ENCODE measurements at regions not wholly inside any gene's neighbourhood (a gene's known extent, or its start where the extent isn't known, plus 50 kb on each side); places are given as distances from the start of the nearest gene placed in this dataset.

DNA sequence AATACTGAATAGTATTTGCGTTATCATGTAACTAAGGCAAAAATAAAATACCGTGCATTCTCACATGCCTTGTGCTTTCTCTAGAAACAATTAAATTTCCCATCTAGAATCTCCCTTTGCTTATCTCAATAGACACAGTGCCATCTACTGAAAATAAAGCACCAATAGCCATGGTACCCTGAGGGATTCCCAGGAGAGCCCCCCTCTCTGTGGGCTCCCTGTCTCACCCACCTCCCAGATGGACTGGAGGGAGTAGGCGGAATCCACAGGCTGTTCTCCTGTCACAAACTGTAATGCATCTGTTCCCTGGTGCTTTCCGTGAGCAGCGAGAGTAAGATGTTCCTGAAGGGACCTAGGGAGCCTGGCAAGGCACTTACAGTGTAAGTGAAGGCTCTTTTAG, 112.4 kb upstream of the UPP2 start:
- TF ChIP-seq EP300 (IDR thresholded peaks at IDR 0.05) (no peak), POLR2A (IDR thresholded peaks at IDR 0.05) (no peak), POLR2AphosphoS5 (IDR thresholded peaks at IDR 0.05) (no peak)
- TF ChIP-seq, protein P1, sequence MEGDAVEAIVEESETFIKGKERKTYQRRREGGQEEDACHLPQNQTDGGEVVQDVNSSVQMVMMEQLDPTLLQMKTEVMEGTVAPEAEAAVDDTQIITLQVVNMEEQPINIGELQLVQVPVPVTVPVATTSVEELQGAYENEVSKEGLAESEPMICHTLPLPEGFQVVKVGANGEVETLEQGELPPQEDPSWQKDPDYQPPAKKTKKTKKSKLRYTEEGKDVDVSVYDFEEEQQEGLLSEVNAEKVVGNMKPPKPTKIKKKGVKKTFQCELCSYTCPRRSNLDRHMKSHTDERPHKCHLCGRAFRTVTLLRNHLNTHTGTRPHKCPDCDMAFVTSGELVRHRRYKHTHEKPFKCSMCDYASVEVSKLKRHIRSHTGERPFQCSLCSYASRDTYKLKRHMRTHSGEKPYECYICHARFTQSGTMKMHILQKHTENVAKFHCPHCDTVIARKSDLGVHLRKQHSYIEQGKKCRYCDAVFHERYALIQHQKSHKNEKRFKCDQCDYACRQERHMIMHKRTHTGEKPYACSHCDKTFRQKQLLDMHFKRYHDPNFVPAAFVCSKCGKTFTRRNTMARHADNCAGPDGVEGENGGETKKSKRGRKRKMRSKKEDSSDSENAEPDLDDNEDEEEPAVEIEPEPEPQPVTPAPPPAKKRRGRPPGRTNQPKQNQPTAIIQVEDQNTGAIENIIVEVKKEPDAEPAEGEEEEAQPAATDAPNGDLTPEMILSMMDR (IDR thresholded peaks at IDR 0.05), result no peak
- WGBS, 2 donors, result 87 to 89% methylated on average over 5 of the region's 5 CpGs
- Histone ChIP-seq H3K4me1 (no peaks in the 10 kb centered on the region), H3K27me3 (no peaks in the 10 kb centered on the region), H3K27ac (no peak overlapping the region), H3K9me3 (no peaks in the 10 kb centered on the region), H3K36me3 (no peaks in the 10 kb centered on the region), H3K4me3 (no peak overlapping the region)
- ATAC-seq (ENCODE audit: low FRiP score in 2 of 2), result no peak
- DNase-seq, result no peak

DNA sequence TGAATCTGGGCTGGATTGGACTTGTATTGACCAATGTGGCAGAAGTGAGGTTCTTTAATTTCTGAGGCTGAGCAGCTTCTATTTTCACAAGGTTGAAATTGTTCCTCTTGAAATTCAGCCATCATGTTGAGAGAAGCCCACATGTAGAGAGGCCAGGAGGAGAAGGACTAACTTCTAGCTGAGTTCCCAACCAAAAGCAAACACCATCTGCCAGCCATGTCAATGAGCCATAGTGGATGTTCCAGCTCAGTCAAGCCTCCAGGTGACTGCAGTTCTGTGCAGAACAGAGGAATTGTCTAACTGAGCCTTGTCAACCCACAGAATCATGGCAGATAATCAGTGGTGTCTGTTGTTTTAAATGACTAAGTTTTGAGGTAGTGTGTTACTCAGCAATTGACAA, 110.6 kb upstream of the ACVR1 start:
- Histone ChIP-seq H3K27me3 (no peaks in the 10 kb centered on the region), H3K9me3 (no peaks in the 10 kb centered on the region), H3K4me3 (no peak overlapping the region), H3K27ac (no peak overlapping the region), H3K4me1 (no peaks in the 10 kb centered on the region), H3K36me3 (no peaks in the 10 kb centered on the region)
- TF ChIP-seq POLR2A (IDR thresholded peaks at IDR 0.05), result no peak
- no peak for DNase-seq
- ATAC-seq (ENCODE audit: low FRiP score in 2 of 2), result no peak

DNA sequence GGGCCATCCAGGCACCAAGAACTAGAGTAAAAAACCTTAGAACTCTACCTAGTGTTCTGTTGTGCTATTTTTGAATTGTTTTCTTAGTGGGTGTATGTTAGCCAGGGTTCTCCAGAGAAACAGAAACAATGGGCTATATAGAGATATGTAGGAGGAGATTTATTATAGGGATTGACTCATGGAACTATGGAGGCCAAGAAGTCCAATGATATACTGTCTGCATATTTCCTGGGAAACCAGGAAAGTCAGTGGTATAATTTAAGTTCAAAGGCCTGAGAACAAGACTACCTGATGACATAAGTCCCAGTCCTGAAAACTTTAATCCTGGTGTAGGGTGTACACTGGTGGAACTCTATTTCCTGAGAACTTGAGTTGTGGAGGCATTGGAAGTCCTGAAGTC, 108.7 kb upstream of the ACVR1 start:
- Histone ChIP-seq H3K27ac (no peak overlapping the region), H3K9me3 (peaks cover 0 to 6% (median 0%) of the 10 kb centered on the region in 4 donors), H3K4me1 (no peaks in the 10 kb centered on the region), H3K36me3 (no peaks in the 10 kb centered on the region), H3K27me3 (no peaks in the 10 kb centered on the region), H3K4me3 (no peak overlapping the region)
- TF ChIP-seq EP300 (IDR thresholded peaks at IDR 0.05), result no peak
- no peak for TF ChIP-seq POLR2AphosphoS5 (IDR thresholded peaks at IDR 0.05)
- TF ChIP-seq POLR2A (IDR thresholded peaks at IDR 0.05), result no peak
- TF ChIP-seq, protein P1 (IDR thresholded peaks at IDR 0.05), result no peak
- DNase-seq (no peak), ATAC-seq (ENCODE audit: low FRiP score in 2 of 2) (no peak)

DNA sequence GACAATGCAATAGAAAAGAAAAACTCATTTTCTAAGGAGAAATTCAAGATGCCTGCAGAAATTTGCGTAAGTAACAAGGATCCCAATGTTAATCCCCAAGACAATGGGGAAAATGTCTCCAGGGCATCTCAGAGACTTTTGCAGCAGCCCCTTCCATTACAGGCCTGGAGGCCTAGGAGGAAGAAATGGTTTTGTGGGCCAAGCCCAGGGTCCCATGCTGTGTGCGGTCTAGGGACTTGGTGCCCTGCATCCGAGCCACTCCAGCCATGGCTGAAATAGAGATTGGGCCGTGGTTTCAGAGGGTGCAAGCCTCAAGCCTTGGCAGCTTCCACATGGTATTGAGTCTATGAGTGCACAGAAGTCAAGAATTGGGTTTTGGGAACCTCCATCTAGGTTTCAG, 103.9 kb upstream of the ACVR1 start:
- Histone ChIP-seq H3K27me3 (no peaks in the 10 kb centered on the region), H3K36me3 (no peaks in the 10 kb centered on the region), H3K4me1 (no peaks in the 10 kb centered on the region), H3K27ac (no peak overlapping the region), H3K4me3 (no peak overlapping the region), H3K9me3 (peaks cover 0 to 7% (median 0%) of the 10 kb centered on the region in 4 donors)
- WGBS, 2 donors, result 87% methylated on average over 4 of the region's 4 CpGs
- no peak for TF ChIP-seq POLR2A (IDR thresholded peaks at IDR 0.05)
- TF ChIP-seq POLR2AphosphoS5 (IDR thresholded peaks at IDR 0.05), result no peak
- TF ChIP-seq, protein P1 (IDR thresholded peaks at IDR 0.05), result no peak
- no peak for TF ChIP-seq EP300 (IDR thresholded peaks at IDR 0.05)
- ATAC-seq (ENCODE audit: low FRiP score in 2 of 2) (no peak), DNase-seq (no peak)

DNA sequence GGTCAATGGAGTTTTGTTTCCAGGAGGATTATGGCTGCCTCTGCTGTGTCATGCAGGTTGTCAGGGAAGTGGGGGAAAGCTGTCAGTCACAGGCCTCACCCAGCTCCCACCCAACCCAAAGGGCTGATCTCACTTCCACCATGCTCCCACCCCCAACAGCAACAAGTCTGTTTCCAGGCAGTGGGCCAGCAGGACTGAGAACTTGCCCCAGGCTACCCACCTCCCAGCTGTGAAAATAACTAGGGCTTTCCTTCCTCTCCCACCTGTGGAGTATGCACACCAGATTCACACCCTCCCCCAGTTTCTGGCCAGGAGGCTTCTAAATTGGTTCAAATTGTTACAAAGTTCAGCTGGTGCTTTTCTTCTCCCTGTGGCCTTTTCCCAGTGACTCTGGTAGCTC, 95.6 kb upstream of the ACVR1 start:
- Histone ChIP-seq H3K36me3 (no peaks in the 10 kb centered on the region), H3K27ac (no peak overlapping the region), H3K27me3 (no peaks in the 10 kb centered on the region), H3K9me3 (no peaks in the 10 kb centered on the region), H3K4me1 (no peaks in the 10 kb centered on the region), H3K4me3 (no peak overlapping the region)
- ATAC-seq (ENCODE audit: low FRiP score in 2 of 2) (no peak), DNase-seq (no peak)
- TF ChIP-seq POLR2AphosphoS5 (IDR thresholded peaks at IDR 0.05) (no peak), POLR2A (IDR thresholded peaks at IDR 0.05) (no peak), EP300 (IDR thresholded peaks at IDR 0.05) (no peak)
- TF ChIP-seq, protein P1 (IDR thresholded peaks at IDR 0.05), result no peak

Data from upper lobe of left lung (tissue), 6 donors.